ENCODE measurements at regions not wholly inside any gene's neighbourhood (a gene's known extent, or its start where the extent isn't known, plus 50 kb on each side); places are given as distances from the start of the nearest gene placed in this dataset.

GRCh38 chr18:55650363-55650870 is 62.4 kb upstream of the TCF4 start:
- ATAC-seq (no peak), DNase-seq (no peak)
- no peaks in the 10 kb centered on the region for H3K4me1 Mint-ChIP-seq (ENCODE audit: low read depth)
- POLR2A ChIA-PET = no interaction called here
- H3K27me3 Mint-ChIP-seq (ENCODE audit: low read depth) = no peaks in the 10 kb centered on the region
- CTCF ChIA-PET = no interaction called here
- H3K4me3 Mint-ChIP-seq = no peak overlapping the region
- H3K36me3 Mint-ChIP-seq (ENCODE audit: low read depth) = no peaks in the 10 kb centered on the region
- H3K27ac Mint-ChIP-seq = no peak overlapping the region
- no peaks in the 10 kb centered on the region for H3K9me3 Mint-ChIP-seq (ENCODE audit: insufficient read depth)

GRCh38 chr18:55647331-55647730 is 59.3 kb upstream of the TCF4 start:
- Mint-ChIP-seq H3K4me1 (ENCODE audit: low read depth) (no peaks in the 10 kb centered on the region), H3K36me3 (ENCODE audit: low read depth) (no peaks in the 10 kb centered on the region), H3K27ac (no peak overlapping the region), H3K9me3 (ENCODE audit: insufficient read depth) (no peaks in the 10 kb centered on the region), H3K4me3 (no peak overlapping the region), H3K27me3 (ENCODE audit: low read depth) (no peaks in the 10 kb centered on the region)
- POLR2A ChIA-PET = no interaction called here
- ATAC-seq (no peak), DNase-seq (no peak)
- CTCF ChIA-PET = no interaction called here

- no peak for ATAC-seq
- no peak for DNase-seq
- POLR2A ChIA-PET = no interaction called here
- peaks cover 5% of the 10 kb centered on the region for H3K9me3 Mint-ChIP-seq (ENCODE audit: insufficient read depth)
- no peaks in the 10 kb centered on the region for H3K27me3 Mint-ChIP-seq (ENCODE audit: low read depth)
- H3K4me1 Mint-ChIP-seq (ENCODE audit: low read depth) = no peaks in the 10 kb centered on the region
- CTCF ChIA-PET = no interaction called here
- no peak overlapping the region for H3K4me3 Mint-ChIP-seq
- no peak overlapping the region for H3K27ac Mint-ChIP-seq
- H3K36me3 Mint-ChIP-seq (ENCODE audit: low read depth) = no peaks in the 10 kb centered on the region
Observed at GRCh38 chr18:55642191-55642590, 54.2 kb upstream of the TCF4 start.

- no peak overlapping the region for H3K27ac Mint-ChIP-seq
- no peaks in the 10 kb centered on the region for H3K4me1 Mint-ChIP-seq (ENCODE audit: low read depth)
- ChIA-PET CTCF (no interaction called here), POLR2A (no interaction called here)
- no peaks in the 10 kb centered on the region for H3K27me3 Mint-ChIP-seq (ENCODE audit: low read depth)
- no peak overlapping the region for H3K4me3 Mint-ChIP-seq
- no peak for ATAC-seq
- H3K36me3 Mint-ChIP-seq (ENCODE audit: low read depth) = no peaks in the 10 kb centered on the region
- peaks cover 5% of the 10 kb centered on the region for H3K9me3 Mint-ChIP-seq (ENCODE audit: insufficient read depth)
- DNase-seq = no peak
Observed at GRCh38 chr18:55641486-55641885, 53.5 kb upstream of the TCF4 start.

All from activated CD8-positive, alpha-beta T cell treated with anti-CD3 and anti-CD28 coated beads, Interleukin-2, amount 10 ng/mL, durations not matched to agents 7 days and 5 days (primary cell).